HPDE6-E6E7 (cell line): ENCODE measurements at regions not wholly inside any gene's neighbourhood (a gene's known extent, or its start where the extent isn't known, plus 50 kb on each side); places are given as distances from the start of the nearest gene placed in this dataset.

Experiments
- DNase-seq: peaks from one replicate; pipeline ENCODE4 v3.0.0; 2011; ENCODE audit warnings: missing footprints; ENCODE audit errors: extremely low spot score

DNA sequence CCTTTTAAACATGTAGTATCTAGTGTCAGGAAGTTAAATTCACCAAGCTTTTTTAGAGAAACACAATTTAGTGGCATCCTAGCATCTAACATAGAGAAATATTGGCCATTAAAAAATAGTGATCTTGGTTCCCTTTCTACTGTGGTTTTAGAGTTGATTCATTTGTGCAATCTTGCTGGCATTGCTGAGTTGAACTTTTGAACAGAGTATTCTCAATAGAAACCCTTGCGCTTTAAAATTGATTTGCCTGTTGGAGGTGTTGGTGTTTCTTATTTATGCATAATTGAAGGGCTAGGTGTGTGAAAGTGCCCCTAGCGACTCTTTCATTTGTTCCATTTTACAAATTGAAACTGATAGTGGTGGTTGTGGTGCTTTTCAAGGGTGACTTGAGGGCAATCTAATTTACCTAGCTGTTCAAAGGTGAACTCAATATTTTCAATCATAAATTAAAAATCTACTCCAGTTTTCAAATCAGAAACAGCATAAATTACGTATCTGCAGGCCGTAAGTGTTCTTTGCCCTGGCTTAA lies 73.0 kb upstream of the MPDZ start:
- no peak for DNase-seq

DNA sequence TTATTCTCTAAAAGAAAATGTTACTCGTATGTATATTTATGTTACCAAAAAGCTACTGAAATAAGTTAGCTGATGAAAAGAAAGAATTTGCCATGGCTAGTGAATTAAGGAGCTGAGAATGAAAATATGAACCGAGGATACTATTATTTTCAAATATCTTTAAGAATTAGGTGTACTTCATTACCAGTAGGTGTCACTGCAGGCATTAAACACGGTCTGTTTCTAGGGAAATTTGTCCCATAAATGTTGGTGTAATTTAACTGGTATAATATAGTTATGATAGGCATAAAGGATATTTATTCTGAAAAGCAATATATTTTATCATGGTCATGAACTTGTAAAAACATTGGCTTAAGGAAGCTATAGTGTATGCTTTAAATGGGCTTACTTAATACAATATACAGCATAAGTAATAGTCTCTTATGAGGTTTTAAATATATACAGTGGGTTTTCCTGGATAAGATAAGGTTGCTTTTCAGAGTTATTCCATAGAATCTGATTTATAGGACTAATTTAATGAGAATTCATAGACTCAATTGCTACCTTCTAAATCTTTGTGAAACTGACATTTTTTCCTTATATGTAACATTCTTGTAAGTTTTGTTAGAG lies 72.4 kb upstream of the MPDZ start:
- DNase-seq, result peak; percentile 7

DNA sequence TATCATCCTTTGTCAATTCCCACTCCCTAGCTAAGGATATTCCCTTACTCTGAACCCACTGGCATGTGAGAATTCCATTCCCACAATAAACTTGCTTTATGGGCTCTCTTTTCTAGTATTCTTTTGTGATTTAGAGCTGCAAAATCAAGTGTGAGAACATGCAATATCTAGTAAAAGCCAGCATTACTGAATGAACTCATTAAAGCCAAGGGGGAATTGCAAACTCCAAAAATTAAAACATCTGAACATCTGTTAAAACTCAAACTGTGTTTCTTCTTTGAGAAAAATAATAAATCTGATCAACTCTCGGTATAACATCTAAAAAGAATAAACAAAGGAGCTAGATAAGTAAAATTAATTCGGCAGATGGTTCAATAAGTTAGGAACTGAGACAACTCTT lies 53.1 kb upstream of the MPDZ start:
- DNase-seq, result no peak

GRCh38 chr9:13331320-13331719 lies 51.8 kb upstream of the MPDZ start:
- DNase-seq, result no peak

DNA sequence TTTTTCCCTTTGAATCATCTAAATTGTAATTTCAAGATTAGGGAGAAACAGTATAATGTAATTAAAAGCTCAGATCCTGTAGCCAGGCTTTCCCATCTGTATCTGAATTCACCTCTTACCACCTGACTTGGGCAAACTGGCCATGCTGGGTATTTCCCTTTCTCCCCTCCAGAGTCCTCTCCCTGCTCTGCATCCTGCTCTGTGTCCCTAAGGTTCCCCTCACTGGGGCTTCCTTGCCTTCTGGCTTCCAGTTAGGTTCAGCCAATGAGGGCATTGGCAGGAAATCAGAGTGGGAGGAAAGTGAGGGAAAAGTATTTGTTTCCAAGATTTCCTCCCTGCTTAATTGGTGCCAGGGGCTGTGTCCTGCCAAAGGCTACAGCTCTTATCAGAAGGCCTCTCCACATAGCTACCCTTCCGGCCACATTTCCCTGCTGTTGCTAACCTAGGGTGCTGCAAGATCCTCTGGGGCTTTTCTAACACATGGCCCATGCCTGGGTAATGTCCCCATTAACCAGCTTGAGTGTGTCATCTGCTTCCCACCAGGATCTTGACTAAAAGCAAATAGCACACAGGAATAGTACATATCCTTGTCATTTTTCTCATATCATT lies 51.0 kb upstream of the MPDZ start:
- DNase-seq, result no peak
